Type B pancreatic cell (in vitro differentiated cells): ENCODE measurements at regions not wholly inside any gene's neighbourhood (a gene's known extent, or its start where the extent isn't known, plus 50 kb on each side); places are given as distances from the start of the nearest gene placed in this dataset.

Experiments
- DNase-seq: peaks from one replicate; pipeline ENCODE4 v3.0.0; 2021; ENCODE audit warnings: mixed read lengths; ENCODE audit not compliant: unreplicated experiment; ENCODE audit errors: extremely low spot score
- H3K27ac Mint-ChIP-seq: 2 replicates; pipeline ENCODE4 v1.8.0; 2021; ENCODE audit warnings: mild to moderate bottlenecking, mixed read lengths
- H3K27me3 Mint-ChIP-seq: 2 replicates; pipeline ENCODE4 v1.8.0; 2021; ENCODE audit warnings: mixed read lengths
- H3K36me3 Mint-ChIP-seq: 2 replicates; pipeline ENCODE4 v1.8.0; 2021; ENCODE audit warnings: mixed read lengths
- H3K4me1 Mint-ChIP-seq: one replicate; pipeline ENCODE4 v1.8.0; 2021; ENCODE audit warnings: mixed read lengths; ENCODE audit not compliant: unreplicated experiment
- H3K4me3 Mint-ChIP-seq: 2 replicates; pipeline ENCODE4 v1.8.0; 2021; ENCODE audit warnings: mild to moderate bottlenecking, mixed read lengths
- H3K9me3 Mint-ChIP-seq: 2 replicates; pipeline ENCODE4 v1.8.0; 2021; ENCODE audit warnings: mixed read lengths
- TF ChIP-seq, protein P1 (sequence below): fragments of 200-600 bp; sonication (generic); conservative IDR thresholded peaks from 2 replicates; pipeline ENCODE4 v1.5.0; 2021; ENCODE audit warnings: antibody characterized with exemption, mild to moderate bottlenecking

DNA sequence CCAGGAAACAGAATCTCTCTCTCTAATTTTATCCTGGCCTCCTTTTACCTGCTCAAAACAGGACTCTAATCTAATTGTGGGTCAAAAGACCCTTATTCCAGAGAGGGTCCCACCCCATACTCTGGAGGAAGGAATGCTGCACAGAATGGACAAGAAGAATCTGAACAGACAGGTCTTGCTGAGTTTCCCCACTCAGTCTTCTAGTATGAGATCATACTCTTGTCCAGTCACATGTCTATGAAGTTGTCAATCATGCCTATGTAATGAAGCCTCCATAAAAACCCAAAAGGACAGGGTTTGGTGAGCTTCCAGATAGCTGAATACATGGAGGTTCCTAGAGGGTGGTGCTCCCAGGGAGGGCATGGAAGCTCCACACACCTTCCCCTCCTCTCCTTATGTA is 123.9 kb upstream of the FER start:
- H3K36me3 Mint-ChIP-seq, result no peaks in the 10 kb centered on the region
- peak overlapping the region; percentile 86 for H3K27ac Mint-ChIP-seq
- no peak for DNase-seq
- H3K27me3 Mint-ChIP-seq, result no peaks in the 10 kb centered on the region
- TF ChIP-seq, protein P1, sequence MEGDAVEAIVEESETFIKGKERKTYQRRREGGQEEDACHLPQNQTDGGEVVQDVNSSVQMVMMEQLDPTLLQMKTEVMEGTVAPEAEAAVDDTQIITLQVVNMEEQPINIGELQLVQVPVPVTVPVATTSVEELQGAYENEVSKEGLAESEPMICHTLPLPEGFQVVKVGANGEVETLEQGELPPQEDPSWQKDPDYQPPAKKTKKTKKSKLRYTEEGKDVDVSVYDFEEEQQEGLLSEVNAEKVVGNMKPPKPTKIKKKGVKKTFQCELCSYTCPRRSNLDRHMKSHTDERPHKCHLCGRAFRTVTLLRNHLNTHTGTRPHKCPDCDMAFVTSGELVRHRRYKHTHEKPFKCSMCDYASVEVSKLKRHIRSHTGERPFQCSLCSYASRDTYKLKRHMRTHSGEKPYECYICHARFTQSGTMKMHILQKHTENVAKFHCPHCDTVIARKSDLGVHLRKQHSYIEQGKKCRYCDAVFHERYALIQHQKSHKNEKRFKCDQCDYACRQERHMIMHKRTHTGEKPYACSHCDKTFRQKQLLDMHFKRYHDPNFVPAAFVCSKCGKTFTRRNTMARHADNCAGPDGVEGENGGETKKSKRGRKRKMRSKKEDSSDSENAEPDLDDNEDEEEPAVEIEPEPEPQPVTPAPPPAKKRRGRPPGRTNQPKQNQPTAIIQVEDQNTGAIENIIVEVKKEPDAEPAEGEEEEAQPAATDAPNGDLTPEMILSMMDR, result no peak
- no peaks in the 10 kb centered on the region for H3K4me1 Mint-ChIP-seq
- peaks cover 6% of the 10 kb centered on the region for H3K9me3 Mint-ChIP-seq
- peak overlapping the region; percentile 67 for H3K4me3 Mint-ChIP-seq

GRCh38 chr5:108620516-108620915 is 127.2 kb upstream of the FER start:
- DNase-seq, result no peak
- no peak overlapping the region for H3K27ac Mint-ChIP-seq
- no peaks in the 10 kb centered on the region for H3K36me3 Mint-ChIP-seq
- H3K27me3 Mint-ChIP-seq, result peaks cover 2% of the 10 kb centered on the region
- peaks cover 6% of the 10 kb centered on the region for H3K9me3 Mint-ChIP-seq
- no peaks in the 10 kb centered on the region for H3K4me1 Mint-ChIP-seq
- TF ChIP-seq, protein P1, result no peak
- H3K4me3 Mint-ChIP-seq, result no peak overlapping the region

GRCh38 chr5:108619815-108620214 is 127.9 kb upstream of the FER start:
- no peak for DNase-seq
- no peak overlapping the region for H3K4me3 Mint-ChIP-seq
- H3K9me3 Mint-ChIP-seq, result peaks cover 6% of the 10 kb centered on the region
- no peaks in the 10 kb centered on the region for H3K36me3 Mint-ChIP-seq
- TF ChIP-seq, protein P1, result no peak
- H3K27me3 Mint-ChIP-seq, result peaks cover 3% of the 10 kb centered on the region
- no peak overlapping the region for H3K27ac Mint-ChIP-seq
- no peaks in the 10 kb centered on the region for H3K4me1 Mint-ChIP-seq

- no peaks in the 10 kb centered on the region for H3K4me1 Mint-ChIP-seq
- TF ChIP-seq, protein P1, result no peak
- DNase-seq, result no peak
- H3K9me3 Mint-ChIP-seq, result no peaks in the 10 kb centered on the region
- H3K27me3 Mint-ChIP-seq, result peaks cover 3% of the 10 kb centered on the region
- H3K4me3 Mint-ChIP-seq, result no peak overlapping the region
- H3K27ac Mint-ChIP-seq, result no peak overlapping the region
- no peaks in the 10 kb centered on the region for H3K36me3 Mint-ChIP-seq
These were observed 129.9 kb upstream of the FER start for GRCh38 chr5:108617467-108618435.

GRCh38 chr5:108615216-108615615 is 132.5 kb upstream of the FER start:
- Mint-ChIP-seq H3K9me3 (no peaks in the 10 kb centered on the region), H3K4me3 (no peak overlapping the region), H3K36me3 (no peaks in the 10 kb centered on the region), H3K27me3 (peaks cover 3% of the 10 kb centered on the region), H3K4me1 (no peaks in the 10 kb centered on the region), H3K27ac (no peak overlapping the region)
- TF ChIP-seq, protein P1, result no peak
- no peak for DNase-seq
